DOHH2 (cell line): ENCODE measurements at regions not wholly inside any gene's neighbourhood (a gene's known extent, or its start where the extent isn't known, plus 50 kb on each side); places are given as distances from the start of the nearest gene placed in this dataset.

Experiments
- H3F3A ChIP-seq: fragments of 200-600 bp; sonication (generic), shearing (Covaris generic); 2 replicates; pipeline ENCODE4 v1.6.0; 2016; ENCODE audit warnings: antibody characterized with exemption, mild to moderate bottlenecking; ENCODE audit not compliant: control insufficient read depth, insufficient read depth
- H3K27ac ChIP-seq: fragments of 200-600 bp; sonication (generic); 2 replicates; pipeline ENCODE4 v1.5.1; 2014; ENCODE audit warnings: low read depth, mild to moderate bottlenecking, low read length, moderate library complexity
- H3K27me3 ChIP-seq: fragments of 200-600 bp; sonication (generic); 2 replicates; pipeline ENCODE4 v1.6.1; 2014; ENCODE audit warnings: mild to moderate bottlenecking, low read length, mixed read lengths; ENCODE audit not compliant: control insufficient read depth
- H3K36me3 ChIP-seq: fragments of 200-600 bp; sonication (generic); 2 replicates; pipeline ENCODE4 v1.6.1; 2014; ENCODE audit warnings: mild to moderate bottlenecking, low read length, moderate library complexity, mixed read lengths; ENCODE audit not compliant: control insufficient read depth
- H3K4me1 ChIP-seq: fragments of 200-600 bp; sonication (generic); 2 replicates; pipeline ENCODE4 v1.6.1; 2014; ENCODE audit warnings: mild to moderate bottlenecking, low read length, mixed read lengths; ENCODE audit not compliant: control insufficient read depth
- H3K4me2 ChIP-seq: fragments of 200-600 bp; sonication (generic); 2 replicates; pipeline ENCODE4 v1.6.0; 2014; ENCODE audit warnings: mild to moderate bottlenecking, low read length, moderate library complexity
- H3K4me3 ChIP-seq: fragments of 200-600 bp; sonication (generic); 2 replicates; pipeline ENCODE4 v1.5.1; 2014; ENCODE audit warnings: mild to moderate bottlenecking, low read length, mixed read lengths
- H3K79me2 ChIP-seq: fragments of 200-600 bp; sonication (generic); 2 replicates; pipeline ENCODE4 v1.6.1; 2014; ENCODE audit warnings: mild to moderate bottlenecking, low read length, mixed read lengths; ENCODE audit not compliant: control insufficient read depth
- H3K9me2 ChIP-seq: fragments of 200-600 bp; sonication (generic); replicated peaks from 2 replicates; pipeline ENCODE4 v1.6.1; 2014; ENCODE audit warnings: mild to moderate bottlenecking, low read length, mixed read lengths; ENCODE audit not compliant: control insufficient read depth
- H3K9me3 ChIP-seq: fragments of 200-600 bp; sonication (generic); 2 replicates; pipeline ENCODE4 v1.6.1; 2014; ENCODE audit warnings: antibody characterized with exemption, low read length, mixed read lengths; ENCODE audit not compliant: control insufficient read depth, insufficient read depth
- H4K20me1 ChIP-seq: fragments of 200-600 bp; sonication (generic); 2 replicates; pipeline ENCODE4 v1.6.0; 2014; ENCODE audit warnings: low read depth, mild to moderate bottlenecking, antibody characterized with exemption, low read length, moderate library complexity; ENCODE audit not compliant: control insufficient read depth, insufficient read depth
- EZH2phosphoT487 ChIP-seq: fragments of 200-600 bp; sonication (generic); IDR thresholded peaks from 2 replicates; pipeline ENCODE4 v1.6.1; 2017; ENCODE audit warnings: borderline replicate concordance, mild to moderate bottlenecking, antibody characterized with exemption, low read length, moderate library complexity, mixed read lengths
- TF ChIP-seq, protein P1 (sequence below): fragments of 200-600 bp; sonication (generic); IDR thresholded peaks from one replicate; pipeline ENCODE4 v1.5.1; 2014; ENCODE audit warnings: antibody characterized with exemption, mild to moderate bottlenecking, low read depth, low read length; ENCODE audit not compliant: poor library complexity, severe bottlenecking

DNA sequence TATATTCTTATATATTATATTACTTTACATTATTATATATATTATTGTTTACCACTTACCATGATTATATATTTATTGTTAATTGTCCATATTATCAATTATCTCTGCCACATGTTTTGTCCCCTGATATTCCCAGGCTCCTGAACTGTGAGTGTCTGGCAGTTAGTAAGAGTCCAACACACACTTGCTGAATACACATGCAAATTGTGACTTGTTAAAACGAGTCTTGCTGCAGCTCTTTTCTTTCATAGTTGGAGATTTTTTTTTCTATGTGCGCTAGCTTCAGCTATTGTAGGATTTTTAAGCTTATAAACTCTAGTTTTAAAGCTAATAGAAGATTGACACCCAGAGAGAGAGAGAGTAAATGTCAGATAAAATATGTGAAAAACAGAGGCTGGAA is 207.8 kb upstream of the FAM3C start:
- Histone ChIP-seq H3K4me2 (no peak overlapping the region), H3K9me3 (no peaks in the 10 kb centered on the region), H3F3A (no peaks in the 10 kb centered on the region), H3K4me1 (no peaks in the 10 kb centered on the region), H3K79me2 (no peaks in the 10 kb centered on the region), H4K20me1 (no peaks in the 10 kb centered on the region), H3K4me3 (no peak overlapping the region), H3K36me3 (no peaks in the 10 kb centered on the region), H3K27me3 (peaks cover 18% of the 10 kb centered on the region), H3K9me2 (no peaks in the 10 kb centered on the region), H3K27ac (no peak overlapping the region)
- no peak for TF ChIP-seq EZH2phosphoT487
- TF ChIP-seq, protein P1, sequence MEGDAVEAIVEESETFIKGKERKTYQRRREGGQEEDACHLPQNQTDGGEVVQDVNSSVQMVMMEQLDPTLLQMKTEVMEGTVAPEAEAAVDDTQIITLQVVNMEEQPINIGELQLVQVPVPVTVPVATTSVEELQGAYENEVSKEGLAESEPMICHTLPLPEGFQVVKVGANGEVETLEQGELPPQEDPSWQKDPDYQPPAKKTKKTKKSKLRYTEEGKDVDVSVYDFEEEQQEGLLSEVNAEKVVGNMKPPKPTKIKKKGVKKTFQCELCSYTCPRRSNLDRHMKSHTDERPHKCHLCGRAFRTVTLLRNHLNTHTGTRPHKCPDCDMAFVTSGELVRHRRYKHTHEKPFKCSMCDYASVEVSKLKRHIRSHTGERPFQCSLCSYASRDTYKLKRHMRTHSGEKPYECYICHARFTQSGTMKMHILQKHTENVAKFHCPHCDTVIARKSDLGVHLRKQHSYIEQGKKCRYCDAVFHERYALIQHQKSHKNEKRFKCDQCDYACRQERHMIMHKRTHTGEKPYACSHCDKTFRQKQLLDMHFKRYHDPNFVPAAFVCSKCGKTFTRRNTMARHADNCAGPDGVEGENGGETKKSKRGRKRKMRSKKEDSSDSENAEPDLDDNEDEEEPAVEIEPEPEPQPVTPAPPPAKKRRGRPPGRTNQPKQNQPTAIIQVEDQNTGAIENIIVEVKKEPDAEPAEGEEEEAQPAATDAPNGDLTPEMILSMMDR = no peak

- H3K4me3 ChIP-seq = no peak overlapping the region
- no peaks in the 10 kb centered on the region for H3K9me3 ChIP-seq
- peaks cover 2% of the 10 kb centered on the region for H3K27me3 ChIP-seq
- H3K79me2 ChIP-seq = no peaks in the 10 kb centered on the region
- no peaks in the 10 kb centered on the region for H3K4me1 ChIP-seq
- H3K36me3 ChIP-seq = no peaks in the 10 kb centered on the region
- TF ChIP-seq, protein P1 = no peak
- no peak for TF ChIP-seq EZH2phosphoT487
- no peaks in the 10 kb centered on the region for H3F3A ChIP-seq
- H4K20me1 ChIP-seq = no peaks in the 10 kb centered on the region
- no peak overlapping the region for H3K4me2 ChIP-seq
- H3K9me2 ChIP-seq = no peaks in the 10 kb centered on the region
- no peak overlapping the region for H3K27ac ChIP-seq
Observed at GRCh38 chr7:121599887-121600286, 203.8 kb upstream of the FAM3C start.

DNA sequence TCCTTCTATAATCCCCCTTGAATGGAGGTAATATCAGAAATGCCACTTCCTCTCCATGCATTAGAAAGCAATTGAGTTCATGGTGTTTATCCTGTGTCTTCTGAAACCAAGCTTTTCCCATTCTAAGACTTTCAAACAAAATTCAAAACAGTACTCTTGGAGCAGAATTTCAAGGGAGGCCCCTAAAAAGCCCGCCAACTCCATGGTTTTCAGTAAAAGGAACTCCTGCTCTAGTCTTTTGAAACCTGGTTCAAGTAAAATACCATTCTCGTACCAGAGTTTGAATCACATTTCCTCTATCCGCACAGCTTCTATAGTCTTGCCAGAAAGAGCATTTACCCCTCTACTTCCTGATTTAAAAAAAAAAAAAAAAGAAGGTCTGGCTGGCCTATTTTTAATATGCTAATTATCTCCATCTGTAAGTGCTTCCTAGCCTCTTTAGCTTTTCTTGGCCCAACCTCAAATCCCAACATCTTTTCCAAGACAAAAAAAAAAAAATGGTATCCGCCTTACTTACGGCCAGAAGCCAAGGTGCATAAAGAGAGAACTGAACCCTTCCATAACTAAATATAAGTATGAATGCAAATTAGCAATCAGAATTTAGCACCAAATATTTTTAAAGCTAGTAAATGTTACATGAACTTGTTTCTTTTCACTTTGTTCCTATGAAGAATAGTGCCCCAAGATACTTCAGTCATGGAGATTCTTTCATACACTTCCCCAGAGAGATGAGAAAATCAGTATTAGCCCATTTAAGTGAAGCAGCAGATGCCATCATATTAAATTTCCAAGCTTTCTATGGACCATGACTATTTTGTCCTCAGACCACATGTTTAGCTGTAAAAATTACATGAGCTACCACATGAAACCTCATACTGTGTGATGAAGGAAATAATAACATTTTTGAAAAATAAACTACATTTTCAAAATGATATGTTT is 199.9 kb upstream of the FAM3C start:
- no peaks in the 10 kb centered on the region for H3K36me3 ChIP-seq
- no peaks in the 10 kb centered on the region for H3F3A ChIP-seq
- no peaks in the 10 kb centered on the region for H3K9me3 ChIP-seq
- no peaks in the 10 kb centered on the region for H4K20me1 ChIP-seq
- TF ChIP-seq, protein P1 = no peak
- no peak for TF ChIP-seq EZH2phosphoT487
- no peak overlapping the region for H3K4me3 ChIP-seq
- H3K9me2 ChIP-seq = no peaks in the 10 kb centered on the region
- H3K4me1 ChIP-seq = no peaks in the 10 kb centered on the region
- H3K27me3 ChIP-seq = no peaks in the 10 kb centered on the region
- H3K79me2 ChIP-seq = no peaks in the 10 kb centered on the region
- H3K4me2 ChIP-seq = no peak overlapping the region
- no peak overlapping the region for H3K27ac ChIP-seq
